Fibroblast of skin of left quadriceps (primary cell): ENCODE measurements at regions not wholly inside any gene's neighbourhood (a gene's known extent, or its start where the extent isn't known, plus 50 kb on each side); places are given as distances from the start of the nearest gene placed in this dataset.
"Not testable (repeated sequence)": the region's sequence is repeated elsewhere in the genome, so short reads cannot be mapped to it uniquely, and the experiment has no call there.

Experiments
- DNase-seq, 2 experiments: peaks; one replicate each; pipeline ENCODE4 v3.0.0-alpha.2; 2013; ENCODE audit warnings: low read depth in 2 of 2

- no peak for DNase-seq
Observed at GRCh38 chr2:111620281-111620680, 263.7 kb downstream of the ANAPC1 start.

- DNase-seq = no peak
Observed at GRCh38 chr2:111622859-111623258, 261.1 kb downstream of the ANAPC1 start.

DNA sequence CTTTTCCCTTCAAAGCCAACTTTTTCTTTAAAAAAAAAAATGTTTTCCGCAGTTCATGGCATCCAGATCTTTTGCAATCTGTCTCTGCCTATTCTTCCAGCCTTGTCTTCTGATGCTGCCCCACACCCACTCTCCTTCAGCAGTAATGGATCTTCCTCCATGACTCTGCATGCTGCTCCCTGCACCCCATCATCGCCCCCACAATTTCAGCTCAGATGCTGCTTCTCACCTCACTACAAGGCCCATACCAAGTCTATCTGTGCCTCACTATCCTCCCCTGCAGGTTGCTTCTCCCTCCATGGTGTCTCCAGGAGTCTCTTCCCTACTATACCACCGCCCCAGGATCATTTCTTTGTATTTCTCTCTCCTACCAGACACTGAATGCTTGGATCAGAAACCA, 260.6 kb downstream of the ANAPC1 start:
- DNase-seq = no peak

DNA sequence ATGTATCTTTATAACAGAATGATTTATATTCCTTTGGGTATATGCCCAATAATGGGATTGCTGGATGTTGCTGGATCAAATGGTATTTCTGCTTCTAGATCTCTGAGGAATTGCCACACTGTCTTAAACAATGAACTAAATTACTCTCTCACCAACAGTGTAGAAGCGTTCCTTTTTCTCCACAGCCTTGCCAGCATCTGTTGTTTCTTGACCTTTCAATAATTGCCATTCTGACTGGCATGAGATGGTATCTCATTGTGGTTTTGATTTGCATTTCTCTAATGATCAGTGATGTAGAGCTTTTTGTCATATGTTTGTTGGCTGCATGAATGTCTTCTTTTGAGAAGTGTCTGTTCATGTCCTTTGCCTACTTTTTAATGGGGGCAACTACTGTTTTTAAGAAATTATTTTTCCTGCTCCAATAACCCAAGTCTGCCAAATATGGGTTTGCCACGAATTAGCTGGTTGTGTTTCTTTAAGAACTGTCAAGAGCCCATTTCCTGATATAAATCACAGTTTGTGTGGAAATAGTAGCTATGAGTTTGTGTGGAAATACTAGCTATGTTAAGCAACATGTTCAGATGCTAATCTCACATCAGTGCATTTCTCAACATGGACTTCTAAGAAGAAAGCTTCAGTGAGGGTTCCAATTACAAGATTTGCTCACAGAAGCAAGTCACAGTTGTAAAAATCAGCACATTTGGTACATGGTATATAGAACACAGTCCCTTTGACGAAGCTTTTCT, 259.4 kb downstream of the ANAPC1 start:
- peak; percentile 82 to 86 for DNase-seq

GRCh38 chr2:111625157-111625537, 258.8 kb downstream of the ANAPC1 start:
- not testable (repeated sequence) for DNase-seq

DNA sequence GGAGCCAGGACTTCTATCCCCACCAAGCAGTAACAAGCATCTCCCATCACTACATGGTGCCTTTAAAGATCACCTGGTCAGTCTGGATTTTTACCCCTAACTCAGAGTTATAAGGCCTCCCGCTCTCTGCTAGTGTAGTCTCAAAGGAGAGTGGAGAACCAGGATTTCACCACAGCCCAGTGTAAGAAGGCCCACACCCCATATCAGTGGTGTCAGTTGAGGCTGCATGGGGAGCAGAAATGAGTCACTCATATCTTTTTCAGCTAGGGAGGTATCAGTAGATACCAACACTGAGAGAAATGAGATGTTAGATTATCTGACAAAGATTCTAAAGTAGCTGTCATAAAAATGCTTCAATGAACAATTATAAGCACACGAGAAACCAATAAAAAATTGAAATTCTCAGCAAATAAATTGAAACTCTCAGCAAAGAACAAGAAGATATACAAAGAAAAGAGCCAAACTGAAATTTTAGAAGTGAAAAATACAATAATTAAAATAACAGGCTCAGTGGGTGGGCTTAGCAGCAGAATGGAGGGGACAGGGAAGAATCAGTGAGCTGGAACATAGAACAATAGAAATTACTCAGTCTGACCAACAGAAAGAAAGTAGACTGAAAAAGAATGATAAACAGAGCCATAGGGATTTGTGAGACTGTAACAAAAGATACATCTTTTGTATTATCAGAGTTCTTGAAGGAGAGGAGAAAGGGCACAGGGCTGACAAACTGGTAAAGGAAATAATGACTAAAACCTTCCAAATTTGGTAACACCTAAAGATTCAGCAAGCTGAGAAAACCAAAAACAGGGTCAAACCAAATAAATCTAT, 257.7 kb downstream of the ANAPC1 start:
- DNase-seq = no peak

- no peak for DNase-seq
Observed at GRCh38 chr2:111626865-111627163, 257.2 kb downstream of the ANAPC1 start.

GRCh38 chr2:111627256-111627655, 256.7 kb downstream of the ANAPC1 start:
- no peak for DNase-seq

- no peak for DNase-seq
Observed at GRCh38 chr2:111628221-111628620, 255.8 kb downstream of the ANAPC1 start.

GRCh38 chr2:111629983-111630382, 254.0 kb downstream of the ANAPC1 start:
- DNase-seq = no peak

DNA sequence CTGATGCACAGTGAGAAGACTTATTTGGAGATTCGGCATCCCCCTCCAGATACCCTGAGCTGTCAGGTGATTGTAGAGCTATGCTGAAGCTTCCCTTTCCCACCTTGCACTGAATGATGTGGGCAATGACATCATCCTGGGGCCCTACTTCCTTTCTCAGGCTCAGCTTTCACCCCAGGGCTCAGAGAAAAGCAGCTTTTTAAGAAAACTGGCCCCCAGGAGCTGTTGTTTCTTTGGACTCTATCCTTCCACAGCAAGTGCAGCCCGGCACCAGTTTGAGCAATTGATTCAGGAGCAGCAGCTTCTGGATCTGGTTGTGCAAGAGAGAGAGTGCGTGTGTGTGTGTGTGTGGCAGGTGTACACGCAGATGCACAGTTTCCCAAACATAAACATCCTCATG, 251.3 kb downstream of the ANAPC1 start:
- no peak for DNase-seq

- DNase-seq = no peak
Observed at GRCh38 chr2:111633189-111633588, 250.8 kb downstream of the ANAPC1 start.

- DNase-seq = no peak
Observed at GRCh38 chr2:111633643-111634042, 250.3 kb downstream of the ANAPC1 start.

DNA sequence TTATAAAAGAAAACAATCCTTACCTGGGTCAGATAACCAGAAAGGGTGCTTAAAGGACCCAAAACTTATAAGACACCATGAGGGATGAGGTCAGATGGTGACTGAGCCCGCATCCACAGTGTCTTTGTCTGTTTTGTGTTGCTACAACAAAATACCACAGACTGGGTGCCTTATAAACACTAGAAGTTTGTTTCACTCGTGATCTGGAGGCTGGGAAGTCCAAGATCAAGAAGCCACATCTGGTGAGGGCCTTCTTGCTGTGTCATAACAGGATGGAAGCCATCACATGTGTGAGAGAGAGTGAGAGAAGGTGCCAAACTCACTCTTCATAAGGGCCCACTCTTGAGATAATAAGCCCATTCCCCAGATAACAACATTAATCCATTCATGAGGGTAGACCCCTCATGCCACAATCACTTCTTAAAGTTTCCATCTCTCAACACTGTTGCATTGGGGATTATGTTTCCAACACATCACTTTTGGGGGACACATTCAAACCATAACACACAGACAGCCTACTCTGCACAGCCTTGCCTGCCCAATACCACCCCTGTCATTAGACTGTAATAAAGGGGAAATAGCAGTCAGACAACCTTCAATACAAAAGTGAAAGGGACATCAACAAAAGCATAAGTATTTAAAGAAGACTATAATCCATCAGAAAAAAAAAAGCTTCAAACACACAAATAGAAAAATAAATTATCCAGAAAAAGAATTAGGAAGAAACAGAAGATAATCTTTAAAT, 249.8 kb downstream of the ANAPC1 start:
- no peak for DNase-seq

DNA sequence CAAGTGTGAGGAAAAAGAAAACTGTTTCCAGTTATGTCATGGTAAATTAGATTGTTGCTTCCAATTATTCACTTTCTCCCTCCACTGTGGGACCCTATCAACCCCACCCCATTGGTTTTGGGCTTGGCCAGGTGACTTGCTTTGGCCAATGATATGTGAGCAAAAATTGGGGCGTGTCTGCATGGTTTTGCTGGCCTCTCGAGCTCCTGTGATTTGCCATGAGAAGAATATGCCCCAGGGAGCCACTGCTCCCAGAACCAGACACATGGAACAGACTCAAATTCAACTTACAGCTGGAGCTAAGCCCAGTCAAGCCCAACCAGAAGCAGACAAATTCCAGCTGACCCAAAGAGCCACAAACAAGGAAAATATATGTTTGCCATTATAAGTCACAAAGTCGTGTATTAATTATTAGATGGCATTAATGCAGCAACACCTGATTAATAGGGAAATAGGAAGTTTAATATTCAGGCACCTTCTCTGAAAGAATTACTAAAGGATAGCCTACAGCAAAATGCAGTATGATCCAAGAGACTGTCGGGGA, 248.9 kb downstream of the ANAPC1 start:
- DNase-seq = no peak

GRCh38 chr2:111636905-111637304, 247.1 kb downstream of the ANAPC1 start:
- DNase-seq = no peak

- DNase-seq = no peak
Observed at GRCh38 chr2:111638274-111638877, 245.6 kb downstream of the ANAPC1 start.

DNA sequence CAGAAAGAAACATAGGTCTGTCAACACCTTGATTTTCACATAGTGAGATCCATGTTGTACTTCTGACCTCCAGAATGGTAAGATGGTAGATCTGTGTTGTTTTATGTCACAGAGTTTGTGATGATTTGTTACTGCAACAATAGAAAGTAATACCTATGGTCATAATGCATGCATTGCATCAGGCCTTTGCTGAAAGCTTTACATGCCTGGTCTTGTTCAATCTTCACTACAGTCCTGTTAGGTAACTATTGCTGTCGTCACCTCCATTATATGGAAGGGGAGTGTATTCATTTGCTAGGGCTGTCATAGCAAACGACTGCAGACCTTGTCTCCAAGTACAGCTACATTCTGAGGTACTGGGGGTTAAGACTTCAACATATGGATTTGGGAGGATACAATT, 243.5 kb downstream of the ANAPC1 start:
- DNase-seq = no peak

DNA sequence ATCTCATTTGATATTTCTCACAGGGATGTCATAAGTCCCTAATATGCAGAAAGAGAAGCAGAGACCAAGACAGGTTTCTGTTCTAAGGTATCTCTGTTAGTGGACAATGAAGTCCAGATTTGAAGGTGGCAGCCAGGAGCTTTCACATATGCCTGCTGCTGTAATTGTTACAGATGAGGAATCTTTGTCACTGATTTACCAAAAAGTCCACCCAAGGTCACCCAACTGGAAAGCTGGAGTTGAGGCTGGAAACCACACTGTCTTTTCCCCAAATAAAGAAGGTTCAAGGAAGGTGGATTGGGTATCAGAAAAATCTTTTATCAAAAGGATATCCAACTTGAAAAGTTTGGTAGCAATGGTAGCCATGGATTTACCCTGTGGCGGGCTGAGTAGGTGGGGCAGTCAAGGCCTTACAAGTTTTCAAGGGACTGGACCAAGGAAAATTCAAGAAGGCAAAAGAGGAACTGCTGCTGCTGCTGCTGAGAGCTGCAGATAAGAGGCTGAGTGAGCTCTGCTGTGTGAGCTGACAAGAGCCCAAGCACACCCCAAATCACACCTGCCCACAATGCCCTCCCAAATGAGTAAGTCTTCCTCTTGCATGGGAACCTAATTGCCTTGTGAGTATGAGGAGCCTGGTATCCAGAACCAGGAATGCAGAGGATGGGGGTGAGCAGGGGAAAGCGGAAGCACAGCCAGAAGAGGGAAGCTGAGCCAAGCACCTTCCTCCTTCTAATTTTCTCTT, 241.2 kb downstream of the ANAPC1 start:
- no peak for DNase-seq

DNA sequence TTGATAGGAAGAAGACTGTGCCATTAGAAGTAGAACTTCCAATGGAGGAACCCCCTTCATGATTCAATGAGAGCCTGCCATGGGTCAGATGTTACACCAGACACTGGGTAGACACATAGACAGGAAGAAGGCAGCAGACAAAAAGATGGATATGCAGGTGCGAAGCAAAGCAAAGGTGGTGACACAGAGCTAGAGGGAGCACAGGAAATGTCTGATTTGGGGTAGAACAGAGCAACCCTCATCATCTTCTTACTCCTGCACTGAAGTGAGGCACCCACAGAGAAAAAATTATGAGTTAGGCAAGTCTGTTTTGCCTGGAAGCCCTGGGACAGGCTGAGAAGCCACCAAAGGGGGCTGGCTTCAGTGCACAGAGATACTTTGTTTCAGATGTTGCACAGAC, 240.2 kb downstream of the ANAPC1 start:
- DNase-seq = no peak

- DNase-seq = no peak
Observed at GRCh38 chr2:111647359-111647758, 236.6 kb downstream of the ANAPC1 start.
